ENCODE measurements at regions not wholly inside any gene's neighbourhood (a gene's known extent, or its start where the extent isn't known, plus 50 kb on each side); places are given as distances from the start of the nearest gene placed in this dataset.

GRCh38 chr6:101266063-101266462, 127.4 kb upstream of the GRIK2 start:
- TF ChIP-seq, protein P1, sequence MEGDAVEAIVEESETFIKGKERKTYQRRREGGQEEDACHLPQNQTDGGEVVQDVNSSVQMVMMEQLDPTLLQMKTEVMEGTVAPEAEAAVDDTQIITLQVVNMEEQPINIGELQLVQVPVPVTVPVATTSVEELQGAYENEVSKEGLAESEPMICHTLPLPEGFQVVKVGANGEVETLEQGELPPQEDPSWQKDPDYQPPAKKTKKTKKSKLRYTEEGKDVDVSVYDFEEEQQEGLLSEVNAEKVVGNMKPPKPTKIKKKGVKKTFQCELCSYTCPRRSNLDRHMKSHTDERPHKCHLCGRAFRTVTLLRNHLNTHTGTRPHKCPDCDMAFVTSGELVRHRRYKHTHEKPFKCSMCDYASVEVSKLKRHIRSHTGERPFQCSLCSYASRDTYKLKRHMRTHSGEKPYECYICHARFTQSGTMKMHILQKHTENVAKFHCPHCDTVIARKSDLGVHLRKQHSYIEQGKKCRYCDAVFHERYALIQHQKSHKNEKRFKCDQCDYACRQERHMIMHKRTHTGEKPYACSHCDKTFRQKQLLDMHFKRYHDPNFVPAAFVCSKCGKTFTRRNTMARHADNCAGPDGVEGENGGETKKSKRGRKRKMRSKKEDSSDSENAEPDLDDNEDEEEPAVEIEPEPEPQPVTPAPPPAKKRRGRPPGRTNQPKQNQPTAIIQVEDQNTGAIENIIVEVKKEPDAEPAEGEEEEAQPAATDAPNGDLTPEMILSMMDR (IDR thresholded peaks at IDR 0.05; ENCODE audit: insufficient read depth, low read length, missing control alignments): no peak
- DNase-seq (ENCODE audit: low read depth, low spot score): no peak
- ChIA-PET CTCF (no interaction called here), POLR2A (no interaction called here)
- H3K4me3 ChIP-seq (ENCODE audit: low read depth, low read length): no peak overlapping the region

DNA sequence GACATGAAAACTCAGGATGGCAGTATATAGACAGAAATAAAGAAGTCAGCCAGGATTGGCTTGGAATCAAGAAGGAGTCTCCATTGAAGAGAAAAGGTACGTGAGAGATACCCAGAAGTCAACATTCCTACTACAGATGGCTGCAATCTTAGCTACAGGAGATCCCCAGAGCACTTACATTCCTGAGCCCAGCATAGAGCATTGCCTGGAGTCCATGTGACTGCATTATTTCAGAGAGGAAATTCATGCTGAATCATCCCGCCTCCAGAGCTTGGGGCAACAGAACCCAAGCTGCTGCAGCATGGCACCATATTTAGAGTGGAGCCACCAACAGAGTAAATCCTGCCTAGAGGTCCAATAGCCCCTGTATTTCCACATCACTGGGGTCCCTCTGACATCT, 125.0 kb upstream of the GRIK2 start:
- CTCF ChIA-PET: no interaction called here
- no peak overlapping the region for H3K4me3 ChIP-seq (ENCODE audit: low read depth, low read length)
- POLR2A ChIA-PET: no interaction called here
- no peak for DNase-seq (ENCODE audit: low read depth, low spot score)
- TF ChIP-seq, protein P1 (IDR thresholded peaks at IDR 0.05; ENCODE audit: insufficient read depth, low read length, missing control alignments): no peak

DNA sequence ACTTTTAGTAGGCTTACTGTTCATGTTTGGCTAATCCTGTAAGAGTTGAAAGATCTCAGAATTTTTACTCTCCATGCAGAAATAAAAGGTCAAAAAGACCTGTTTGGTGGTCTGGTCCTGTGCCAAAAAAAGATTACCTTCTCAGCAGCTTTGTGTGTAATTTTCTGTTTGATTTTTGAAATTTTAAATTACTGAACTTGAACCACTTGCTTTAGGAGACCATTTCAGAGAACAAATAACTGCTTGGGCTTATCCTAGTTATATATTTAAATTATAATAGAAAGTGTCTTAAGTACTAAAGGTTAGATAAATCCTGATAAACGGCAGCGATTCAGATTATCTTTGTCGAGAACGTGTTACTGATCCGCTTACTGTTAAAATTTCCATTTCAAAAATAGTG, 118.3 kb upstream of the GRIK2 start:
- no peak for DNase-seq (ENCODE audit: low read depth, low spot score)
- TF ChIP-seq, protein P1 (IDR thresholded peaks at IDR 0.05; ENCODE audit: insufficient read depth, low read length, missing control alignments): no peak
- POLR2A ChIA-PET: no interaction called here
- CTCF ChIA-PET: no interaction called here
- no peak overlapping the region for H3K4me3 ChIP-seq (ENCODE audit: low read depth, low read length)

DNA sequence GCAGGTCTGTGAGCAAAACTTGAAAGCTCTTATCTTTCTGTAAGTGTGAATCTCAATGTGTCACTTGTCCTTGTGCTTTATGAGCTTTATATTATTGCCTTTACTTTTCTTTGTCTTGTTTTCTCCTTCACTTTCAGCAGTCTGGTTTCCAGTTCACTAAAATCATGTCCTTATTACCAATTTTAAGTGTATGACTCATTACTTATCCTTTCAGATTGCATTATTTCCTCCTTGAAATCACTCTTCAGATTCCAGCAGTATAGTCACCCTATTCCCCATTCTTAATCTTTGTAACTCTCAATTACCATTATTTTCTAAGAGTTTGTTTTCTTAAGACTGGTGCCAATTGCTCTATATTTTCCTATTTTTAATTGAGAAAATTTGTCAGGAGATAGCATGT, 117.4 kb upstream of the GRIK2 start:
- no peak for DNase-seq (ENCODE audit: low read depth, low spot score)
- TF ChIP-seq, protein P1 (IDR thresholded peaks at IDR 0.05; ENCODE audit: insufficient read depth, low read length, missing control alignments): no peak
- H3K4me3 ChIP-seq (ENCODE audit: low read depth, low read length): no peak overlapping the region
- ChIA-PET POLR2A (no interaction called here), CTCF (no interaction called here)

DNA sequence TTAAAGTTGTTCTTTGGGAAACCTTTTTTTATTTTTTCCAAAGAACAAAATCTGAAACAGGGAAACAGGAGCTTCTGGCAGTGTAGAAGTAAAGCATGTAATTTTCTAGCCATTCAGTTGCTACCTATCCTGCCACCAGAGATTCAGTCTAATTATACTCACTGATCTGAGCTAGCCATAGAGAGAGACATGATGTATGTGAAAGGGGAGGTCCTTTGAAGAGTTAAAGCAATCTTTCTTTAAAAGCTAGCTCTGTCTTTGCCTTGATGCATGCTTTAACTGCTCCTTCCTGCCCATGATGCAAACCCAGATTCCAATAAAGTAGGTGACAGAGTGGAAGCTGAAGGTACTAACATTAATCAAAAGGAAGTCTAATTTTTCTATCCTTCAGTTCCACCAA, 114.1 kb upstream of the GRIK2 start:
- CTCF ChIA-PET: no interaction called here
- TF ChIP-seq, protein P1 (IDR thresholded peaks at IDR 0.05; ENCODE audit: insufficient read depth, low read length, missing control alignments): no peak
- POLR2A ChIA-PET: no interaction called here

DNA sequence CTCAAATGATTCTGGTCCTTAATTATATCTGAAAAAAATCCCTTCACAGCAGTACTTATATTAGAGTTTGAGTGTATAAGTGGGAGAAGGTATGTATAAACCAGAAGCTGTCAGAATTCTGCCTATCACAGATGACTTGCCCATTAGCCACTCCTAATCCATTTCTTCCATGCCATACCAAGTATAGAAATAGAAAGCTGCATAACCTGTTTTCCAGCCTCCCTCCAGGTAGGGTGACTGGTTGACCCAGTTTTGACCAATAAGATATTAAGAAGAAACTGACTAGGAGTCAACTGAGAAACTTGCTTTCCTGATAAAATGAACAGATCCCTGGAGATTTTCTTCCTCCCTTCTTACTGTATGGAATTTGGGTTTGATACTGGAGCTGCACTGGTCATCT, 112.2 kb upstream of the GRIK2 start:
- TF ChIP-seq, protein P1 (IDR thresholded peaks at IDR 0.05; ENCODE audit: insufficient read depth, low read length, missing control alignments): no peak
- CTCF ChIA-PET: no interaction called here
- POLR2A ChIA-PET: no interaction called here
- no peak overlapping the region for H3K4me3 ChIP-seq (ENCODE audit: low read depth, low read length)
- DNase-seq (ENCODE audit: low read depth, low spot score): no peak

More for the DNA sequence above, 114.1 kb upstream of the GRIK2 start:
- no peak for DNase-seq (ENCODE audit: low read depth, low spot score)
- no peak overlapping the region for H3K4me3 ChIP-seq (ENCODE audit: low read depth, low read length)

All from AG04449 (cell line).